NCI-H2107 treated with DMSO at 0.1 percent for 48 hours (cell line): ENCODE measurements at regions not wholly inside any gene's neighbourhood (a gene's known extent, or its start where the extent isn't known, plus 50 kb on each side); places are given as distances from the start of the nearest gene placed in this dataset.
A peak's percentile ranks its signal among the peaks of the same experiment; 100 is the strongest.
"Not testable (repeated sequence)": the region's sequence is repeated elsewhere in the genome, so short reads cannot be mapped to it uniquely, and the experiment has no call there.

ENCODE experiments used
- DNase-seq: peaks from one replicate; lab custom pipeline; 2025; ENCODE audit not compliant: unreplicated experiment; lab: John Stamatoyannopoulos, UW

GRCh38 chr22:48782811-48783511 lies 1044.7 kb downstream of the BRD1 start:
- no peak for DNase-seq

- no peak for DNase-seq
Observed at GRCh38 chr22:48782326-48782725, 1045.3 kb downstream of the BRD1 start.

- DNase-seq = no peak
Observed at GRCh38 chr22:48781868-48782267, 1045.8 kb downstream of the BRD1 start.

GRCh38 chr22:48781391-48781790 lies 1046.3 kb downstream of the BRD1 start:
- DNase-seq = no peak

- DNase-seq = no peak
Observed at GRCh38 chr22:48780597-48781277, 1046.9 kb downstream of the BRD1 start.

GRCh38 chr22:48779661-48780596 lies 1047.7 kb downstream of the BRD1 start:
- DNase-seq = no peak

GRCh38 chr22:48779211-48779643 lies 1048.4 kb downstream of the BRD1 start:
- no peak for DNase-seq

- no peak for DNase-seq
Observed at GRCh38 chr22:48778308-48779195, 1049.1 kb downstream of the BRD1 start.

- DNase-seq = no peak
Observed at GRCh38 chr22:48772286-48772907, 1055.3 kb downstream of the BRD1 start.

- no peak for DNase-seq
Observed at GRCh38 chr22:48765595-48765994, 1062.1 kb downstream of the BRD1 start.

- DNase-seq = no peak
Observed at GRCh38 chr22:48761546-48761945, 1066.1 kb downstream of the BRD1 start.

GRCh38 chr22:48760481-48761390 lies 1066.9 kb downstream of the BRD1 start:
- no peak for DNase-seq

GRCh38 chr22:48758881-48759875 lies 1068.5 kb downstream of the BRD1 start:
- no peak for DNase-seq

GRCh38 chr22:48757985-48758561 lies 1069.6 kb downstream of the BRD1 start:
- peak; percentile 7 for DNase-seq

GRCh38 chr22:48757581-48757980 lies 1070.1 kb downstream of the BRD1 start:
- DNase-seq = no peak

GRCh38 chr22:48757135-48757534 lies 1070.5 kb downstream of the BRD1 start:
- DNase-seq = not testable (repeated sequence)
